Neutrophil (primary cell): ENCODE measurements at regions not wholly inside any gene's neighbourhood (a gene's known extent, or its start where the extent isn't known, plus 50 kb on each side); places are given as distances from the start of the nearest gene placed in this dataset.

Experiments used
- H3K27ac ChIP-seq: fragments of 200-600 bp; sonication (generic); 2 replicates; pipeline ENCODE4 v1.5.1; 2016; ENCODE audit warnings: mild to moderate bottlenecking, moderate library complexity
- H3K27me3 ChIP-seq: fragments of 200-600 bp; sonication (generic); 2 replicates; pipeline ENCODE4 v1.6.0; 2016; ENCODE audit warnings: mild to moderate bottlenecking
- H3K36me3 ChIP-seq: fragments of 200-600 bp; sonication (generic); 2 replicates; pipeline ENCODE4 v1.5.1; 2017
- H3K4me1 ChIP-seq, 2 experiments: fragments of 200-600 bp in 1 of 2; sonication (generic) in 1 of 2; 1 replicate in 1 of 2; 2 replicates in 1 of 2; pipeline versions ENCODE4 v1.5.1 to v1.6.1; 2013 to 2016; ENCODE audit warnings: low read depth in 1 of 2, low read length in 1 of 2, mild to moderate bottlenecking in 1 of 2, moderate library complexity in 1 of 2; ENCODE audit not compliant: control insufficient read depth in 1 of 2, insufficient read depth in 1 of 2
- H3K4me3 ChIP-seq, 2 experiments: fragments of 200-600 bp in 1 of 2; sonication (generic) in 1 of 2; 1 replicate in 1 of 2; 2 replicates in 1 of 2; pipeline ENCODE4 v1.5.1; 2013 to 2016; ENCODE audit warnings: low read depth in 1 of 2, low read length in 1 of 2, mild to moderate bottlenecking in 1 of 2, moderate library complexity in 1 of 2
- H3K9me3 ChIP-seq: fragments of 200-600 bp; sonication (generic); 2 replicates; pipeline ENCODE4 v1.5.1; 2016
- TF ChIP-seq, protein P1 (sequence below): fragments of 200-600 bp; sonication (generic); IDR thresholded peaks from 2 replicates; pipeline ENCODE4 v1.5.1; 2016; ENCODE audit warnings: antibody characterized with exemption

- no peaks in the 10 kb centered on the region for H3K9me3 ChIP-seq
- H3K4me3 ChIP-seq: no peak overlapping the region
- H3K27me3 ChIP-seq: no peaks in the 10 kb centered on the region
- H3K36me3 ChIP-seq: no peaks in the 10 kb centered on the region
- no peak overlapping the region for H3K27ac ChIP-seq
- TF ChIP-seq, protein P1, sequence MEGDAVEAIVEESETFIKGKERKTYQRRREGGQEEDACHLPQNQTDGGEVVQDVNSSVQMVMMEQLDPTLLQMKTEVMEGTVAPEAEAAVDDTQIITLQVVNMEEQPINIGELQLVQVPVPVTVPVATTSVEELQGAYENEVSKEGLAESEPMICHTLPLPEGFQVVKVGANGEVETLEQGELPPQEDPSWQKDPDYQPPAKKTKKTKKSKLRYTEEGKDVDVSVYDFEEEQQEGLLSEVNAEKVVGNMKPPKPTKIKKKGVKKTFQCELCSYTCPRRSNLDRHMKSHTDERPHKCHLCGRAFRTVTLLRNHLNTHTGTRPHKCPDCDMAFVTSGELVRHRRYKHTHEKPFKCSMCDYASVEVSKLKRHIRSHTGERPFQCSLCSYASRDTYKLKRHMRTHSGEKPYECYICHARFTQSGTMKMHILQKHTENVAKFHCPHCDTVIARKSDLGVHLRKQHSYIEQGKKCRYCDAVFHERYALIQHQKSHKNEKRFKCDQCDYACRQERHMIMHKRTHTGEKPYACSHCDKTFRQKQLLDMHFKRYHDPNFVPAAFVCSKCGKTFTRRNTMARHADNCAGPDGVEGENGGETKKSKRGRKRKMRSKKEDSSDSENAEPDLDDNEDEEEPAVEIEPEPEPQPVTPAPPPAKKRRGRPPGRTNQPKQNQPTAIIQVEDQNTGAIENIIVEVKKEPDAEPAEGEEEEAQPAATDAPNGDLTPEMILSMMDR: no peak
- H3K4me1 ChIP-seq: no peaks in the 10 kb centered on the region
Observed at GRCh38 chr10:50936335-50936734, 50.9 kb upstream of the A1CF start.

DNA sequence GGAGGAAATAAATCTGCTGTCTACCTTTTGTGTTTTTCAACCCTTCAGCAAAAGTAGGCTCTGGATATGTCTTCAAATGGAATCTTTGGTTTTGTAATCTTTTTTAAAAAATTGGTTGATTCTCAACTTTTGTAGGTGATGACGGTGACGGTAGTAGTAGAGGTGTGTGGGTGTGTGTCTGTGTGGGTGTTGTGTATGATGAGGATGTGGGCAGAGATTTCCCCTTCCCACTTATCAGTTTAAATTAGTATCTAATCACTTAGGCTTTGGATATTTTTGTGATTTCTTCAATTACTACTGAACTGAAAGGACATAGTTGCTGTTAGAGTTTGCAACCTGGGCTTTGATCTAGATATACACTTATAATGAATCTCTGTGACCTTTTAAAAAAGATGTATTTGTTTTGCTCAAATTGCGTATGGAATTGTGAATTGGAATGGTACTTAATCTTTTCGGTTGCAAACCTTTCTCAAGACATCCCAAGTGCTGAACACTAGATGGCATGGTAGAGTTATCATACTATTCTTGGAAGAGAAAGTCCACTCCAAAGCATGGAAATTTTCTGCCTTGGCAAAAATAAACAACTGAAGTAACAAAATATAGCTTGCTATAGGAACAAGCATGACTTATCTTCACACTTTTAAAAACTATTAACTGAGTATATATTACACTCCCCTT lies 51.9 kb upstream of the A1CF start:
- H3K27ac ChIP-seq: no peak overlapping the region
- no peaks in the 10 kb centered on the region for H3K27me3 ChIP-seq
- H3K36me3 ChIP-seq: no peaks in the 10 kb centered on the region
- TF ChIP-seq, protein P1: no peak
- H3K4me3 ChIP-seq: no peak overlapping the region
- H3K4me1 ChIP-seq: no peaks in the 10 kb centered on the region
- H3K9me3 ChIP-seq: no peaks in the 10 kb centered on the region

DNA sequence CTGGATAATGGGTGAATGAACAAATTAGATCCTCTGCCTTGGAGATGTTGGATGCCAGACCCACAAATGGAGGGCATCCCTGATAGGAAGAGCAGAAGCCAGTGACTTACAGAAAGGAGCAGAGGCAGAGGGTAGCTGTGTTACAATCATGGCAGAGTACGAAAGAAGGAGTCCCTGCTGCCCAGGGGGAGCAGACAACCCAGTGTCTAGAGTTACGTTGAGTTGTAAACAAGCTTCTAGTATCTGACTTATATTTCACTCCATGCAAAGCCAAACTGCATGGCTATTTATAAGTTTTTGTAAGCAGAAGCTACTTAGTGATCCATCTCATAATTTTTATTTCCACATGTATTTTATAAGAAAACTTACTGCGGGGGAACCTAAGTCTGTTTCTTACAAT lies 56.2 kb upstream of the A1CF start:
- no peaks in the 10 kb centered on the region for H3K9me3 ChIP-seq
- H3K27me3 ChIP-seq: no peaks in the 10 kb centered on the region
- no peaks in the 10 kb centered on the region for H3K4me1 ChIP-seq
- TF ChIP-seq, protein P1: no peak
- H3K4me3 ChIP-seq: no peak overlapping the region
- H3K27ac ChIP-seq: no peak overlapping the region
- H3K36me3 ChIP-seq: no peaks in the 10 kb centered on the region

GRCh38 chr10:50946991-50947781 lies 61.8 kb upstream of the A1CF start:
- H3K27ac ChIP-seq: no peak overlapping the region
- no peak overlapping the region for H3K4me3 ChIP-seq
- no peaks in the 10 kb centered on the region for H3K4me1 ChIP-seq
- no peaks in the 10 kb centered on the region for H3K9me3 ChIP-seq
- no peaks in the 10 kb centered on the region for H3K27me3 ChIP-seq
- H3K36me3 ChIP-seq: no peaks in the 10 kb centered on the region
- TF ChIP-seq, protein P1: no peak

DNA sequence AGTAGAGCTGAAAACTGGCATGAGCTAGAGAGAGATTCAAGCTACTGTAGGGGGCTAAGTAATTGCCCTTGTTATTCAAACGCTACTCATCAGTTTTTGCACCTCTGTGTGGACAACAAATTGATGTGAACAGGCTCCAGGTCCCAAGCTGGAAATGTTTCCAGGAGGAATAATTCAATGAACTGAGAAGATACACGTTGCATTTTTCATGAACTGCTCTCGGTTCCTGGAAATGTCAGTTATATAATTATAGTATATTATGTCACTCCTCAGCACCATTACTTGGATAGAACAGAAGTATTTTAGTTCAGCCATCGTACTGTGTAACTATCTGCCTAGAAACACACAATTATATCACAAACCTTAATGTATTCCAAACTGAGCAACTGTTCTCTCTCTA lies 65.9 kb upstream of the A1CF start:
- no peaks in the 10 kb centered on the region for H3K27me3 ChIP-seq
- H3K27ac ChIP-seq: no peak overlapping the region
- H3K9me3 ChIP-seq: no peaks in the 10 kb centered on the region
- H3K36me3 ChIP-seq: no peaks in the 10 kb centered on the region
- TF ChIP-seq, protein P1: no peak
- no peaks in the 10 kb centered on the region for H3K4me1 ChIP-seq
- H3K4me3 ChIP-seq: no peak overlapping the region
